ENCODE measurements at regions not wholly inside any gene's neighbourhood (a gene's known extent, or its start where the extent isn't known, plus 50 kb on each side); places are given as distances from the start of the nearest gene placed in this dataset.

DNA sequence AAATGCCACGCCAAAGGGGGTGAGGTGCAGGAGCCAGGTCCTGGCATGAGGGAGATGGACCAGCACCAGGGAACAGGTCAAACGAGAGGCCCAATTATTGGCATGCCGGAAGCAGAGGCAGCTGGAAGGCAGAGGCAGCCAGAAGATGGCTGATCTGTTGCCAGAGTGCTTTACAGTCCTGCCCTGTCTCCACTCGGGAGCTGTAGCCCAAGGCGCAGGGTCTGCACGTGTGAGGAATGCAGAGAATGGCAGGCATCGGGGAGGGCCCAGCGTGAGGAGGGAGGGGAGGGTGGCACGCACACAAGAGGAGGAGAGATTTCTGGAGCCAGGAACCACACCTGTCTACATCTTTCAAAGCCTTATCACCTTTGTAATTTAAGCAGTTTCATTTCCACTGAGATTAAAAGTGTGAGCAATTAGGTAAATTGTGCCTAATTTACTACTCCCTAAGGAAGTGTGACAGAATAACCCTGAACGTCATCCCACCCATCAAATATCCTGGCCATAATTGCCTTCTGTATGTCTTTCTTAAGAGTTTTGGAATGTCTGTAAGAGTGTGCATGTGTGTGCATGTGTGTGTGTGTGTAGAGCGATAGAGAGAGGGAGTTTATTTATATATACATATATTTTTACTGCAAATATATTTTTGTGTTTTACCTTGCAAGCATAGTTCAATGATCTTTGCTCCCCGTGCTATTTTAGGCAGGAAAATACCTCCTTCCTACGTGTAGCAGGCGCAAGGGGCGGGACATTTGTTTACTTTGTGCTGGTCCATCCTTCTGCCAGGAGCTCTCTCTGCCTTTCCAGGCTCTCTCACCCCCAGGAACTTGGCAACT is 125.5 kb upstream of the SERBP1 start (continued):
- no peak for TF ChIP-seq CHD7 (IDR thresholded peaks at IDR 0.05; ENCODE audit: insufficient replicate concordance, low read length)
- no peak for TF ChIP-seq BACH1 (IDR thresholded peaks at IDR 0.05; ENCODE audit: low read length)
- TF ChIP-seq SIX5 (IDR thresholded peaks at IDR 0.05; ENCODE audit: low read depth, low read length) = no peak
- peak; percentile 76 for TF ChIP-seq TEAD4 (IDR thresholded peaks at IDR 0.05; ENCODE audit: low read depth, low read length)
- no peak for TF ChIP-seq YY1 (IDR thresholded peaks at IDR 0.05; ENCODE audit: low read depth, low read length)
- no peak for TF ChIP-seq KDM5A (IDR thresholded peaks at IDR 0.05; ENCODE audit: low read length)
- TF ChIP-seq RXRA (IDR thresholded peaks at IDR 0.05; ENCODE audit: insufficient read depth, low read depth, low read length) = no peak
- TF ChIP-seq SUZ12 (IDR thresholded peaks at IDR 0.05; ENCODE audit: low read length) = no peak
- no peak for TF ChIP-seq GABPA (IDR thresholded peaks at IDR 0.05; ENCODE audit: borderline replicate concordance, insufficient read depth, low read length)
- no peak for TF ChIP-seq GTF2F1 (IDR thresholded peaks at IDR 0.05; ENCODE audit: borderline replicate concordance, low read depth, low read length)
- no peak for TF ChIP-seq KDM1A (IDR thresholded peaks at IDR 0.05; ENCODE audit: borderline replicate concordance, low read length)

All from H1 (cell line).